ENCODE measurements at regions not wholly inside any gene's neighbourhood (a gene's known extent, or its start where the extent isn't known, plus 50 kb on each side); places are given as distances from the start of the nearest gene placed in this dataset.

- in situ Hi-C loops (cut with MboI; ENCODE audit: low sequenced_read_pairs) = no loop called here
These were observed 53.8 kb upstream of the CLINT1 start for GRCh38 chr5:157912621-157913325.

GRCh38 chr5:157911568-157911967, 52.6 kb upstream of the CLINT1 start:
- in situ Hi-C loops (cut with MboI; ENCODE audit: low sequenced_read_pairs) = no loop called here

Data from HL-60/S4 treated with phorbol 12-myristate 13-acetate at 8.2 ng/mL for 4 days and 3 days (cell line).